ENCODE measurements at regions not wholly inside any gene's neighbourhood (a gene's known extent, or its start where the extent isn't known, plus 50 kb on each side); places are given as distances from the start of the nearest gene placed in this dataset.

- TF ChIP-seq, protein P1, sequence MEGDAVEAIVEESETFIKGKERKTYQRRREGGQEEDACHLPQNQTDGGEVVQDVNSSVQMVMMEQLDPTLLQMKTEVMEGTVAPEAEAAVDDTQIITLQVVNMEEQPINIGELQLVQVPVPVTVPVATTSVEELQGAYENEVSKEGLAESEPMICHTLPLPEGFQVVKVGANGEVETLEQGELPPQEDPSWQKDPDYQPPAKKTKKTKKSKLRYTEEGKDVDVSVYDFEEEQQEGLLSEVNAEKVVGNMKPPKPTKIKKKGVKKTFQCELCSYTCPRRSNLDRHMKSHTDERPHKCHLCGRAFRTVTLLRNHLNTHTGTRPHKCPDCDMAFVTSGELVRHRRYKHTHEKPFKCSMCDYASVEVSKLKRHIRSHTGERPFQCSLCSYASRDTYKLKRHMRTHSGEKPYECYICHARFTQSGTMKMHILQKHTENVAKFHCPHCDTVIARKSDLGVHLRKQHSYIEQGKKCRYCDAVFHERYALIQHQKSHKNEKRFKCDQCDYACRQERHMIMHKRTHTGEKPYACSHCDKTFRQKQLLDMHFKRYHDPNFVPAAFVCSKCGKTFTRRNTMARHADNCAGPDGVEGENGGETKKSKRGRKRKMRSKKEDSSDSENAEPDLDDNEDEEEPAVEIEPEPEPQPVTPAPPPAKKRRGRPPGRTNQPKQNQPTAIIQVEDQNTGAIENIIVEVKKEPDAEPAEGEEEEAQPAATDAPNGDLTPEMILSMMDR (IDR thresholded peaks at IDR 0.05): no peak
- no peak for TF ChIP-seq POLR2AphosphoS5 (IDR thresholded peaks at IDR 0.05)
These were observed 1379.1 kb upstream of the CDH2 start for GRCh38 chr18:29556070-29556469.
